GM21447 (cell line): ENCODE measurements at regions not wholly inside any gene's neighbourhood (a gene's known extent, or its start where the extent isn't known, plus 50 kb on each side); places are given as distances from the start of the nearest gene placed in this dataset.

Experiments
- ATAC-seq: cut with Tn5 transposase; IDR thresholded peaks from one replicate; pipeline ENCODE4 v1.9.1; 2021; ENCODE audit not compliant: unreplicated experiment

- no peak for ATAC-seq
Observed at GRCh38 chr6:50600280-50600679, 113.0 kb upstream of the TFAP2D start.

GRCh38 chr6:50602292-50602691 lies 111.0 kb upstream of the TFAP2D start:
- no peak for ATAC-seq

- ATAC-seq = no peak
Observed at GRCh38 chr6:50608421-50608820, 104.9 kb upstream of the TFAP2D start.

GRCh38 chr6:50610562-50610961 lies 102.8 kb upstream of the TFAP2D start:
- ATAC-seq = no peak

GRCh38 chr6:50635429-50635828 lies 77.9 kb upstream of the TFAP2D start:
- ATAC-seq = no peak

GRCh38 chr6:50637267-50637666 lies 76.1 kb upstream of the TFAP2D start:
- ATAC-seq = no peak

GRCh38 chr6:50649086-50649485 lies 64.2 kb upstream of the TFAP2D start:
- no peak for ATAC-seq

GRCh38 chr6:50653253-50653652 lies 60.1 kb upstream of the TFAP2D start:
- no peak for ATAC-seq

- ATAC-seq = no peak
Observed at GRCh38 chr6:50654155-50654554, 59.2 kb upstream of the TFAP2D start.

GRCh38 chr6:50655848-50656453 lies 57.4 kb upstream of the TFAP2D start:
- ATAC-seq = peak; percentile 74

- no peak for ATAC-seq
Observed at GRCh38 chr6:50657513-50657912, 55.8 kb upstream of the TFAP2D start.

GRCh38 chr6:50658561-50658960 lies 54.8 kb upstream of the TFAP2D start:
- no peak for ATAC-seq

- ATAC-seq = no peak
Observed at GRCh38 chr6:50661636-50662035, 51.7 kb upstream of the TFAP2D start.
